Cardiac septum (tissue), 1 donor: ENCODE measurements at regions not wholly inside any gene's neighbourhood (a gene's known extent, or its start where the extent isn't known, plus 50 kb on each side); places are given as distances from the start of the nearest gene placed in this dataset.
"Not testable (repeated sequence)": the region's sequence is repeated elsewhere in the genome, so short reads cannot be mapped to it uniquely, and the experiment has no call there.

Source experiments
- DNase-seq: peaks from one replicate; pipeline ENCODE4 v3.0.0-alpha.2; 2020; ENCODE audit warnings: low spot score
- intact Hi-C: fragments of 100-400 bp; cut with DNase I; formaldehyde crosslinking; loops from one replicate; pipeline ENCODE4 v1.14.0; 2022
- donor health status: DM: no; HTN: no; CAD: no.

GRCh38 chr20:30484009-30484748, 773.3 kb upstream of the DEFB115 start:
- intact Hi-C loops, result no loop called here
- peak; percentile 66 for DNase-seq

DNA sequence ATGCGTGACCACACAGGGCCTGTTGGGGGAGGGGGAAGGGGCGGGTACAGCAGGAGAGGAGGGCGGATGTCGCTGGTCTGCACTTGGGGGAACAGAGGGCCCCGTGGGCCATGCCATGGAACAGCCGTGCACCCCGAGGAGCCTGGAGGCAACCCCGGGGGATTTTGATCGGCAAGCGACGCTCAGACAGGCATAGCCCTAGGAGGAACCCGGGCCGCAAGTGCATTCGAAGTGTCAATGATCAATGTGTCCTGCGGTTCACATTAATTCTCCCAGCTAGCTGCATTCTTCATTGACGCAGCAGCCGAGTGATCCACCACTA, 772.8 kb upstream of the DEFB115 start:
- intact Hi-C loops, result no loop called here
- DNase-seq, result peak; percentile 70

GRCh38 chr20:30485331-30486102, 771.9 kb upstream of the DEFB115 start:
- intact Hi-C loops, result no loop called here
- peak; percentile 63 for DNase-seq

DNA sequence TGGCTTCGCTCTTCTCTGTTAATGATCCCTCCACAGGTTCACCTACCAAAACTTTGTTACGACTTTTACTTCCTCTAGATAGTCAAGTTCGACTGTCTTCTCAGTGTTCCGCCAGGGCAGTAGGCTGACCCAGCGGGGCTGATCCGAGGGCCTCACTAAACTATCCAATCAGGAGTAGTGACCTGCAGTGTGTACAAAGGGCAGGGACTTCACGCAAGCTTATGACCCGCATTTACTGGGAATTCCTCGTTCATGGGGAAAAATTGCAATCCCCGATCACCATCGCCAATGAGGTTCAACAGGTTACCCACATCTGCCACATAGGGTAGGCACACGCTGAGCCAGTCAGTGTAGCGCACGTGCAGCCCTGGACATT, 771.4 kb upstream of the DEFB115 start:
- intact Hi-C loops, result no loop called here
- DNase-seq, result no peak

- DNase-seq, result peak; percentile 55
- intact Hi-C loops, result not testable (repeated sequence)
Observed at GRCh38 chr20:30487461-30487860, 770.0 kb upstream of the DEFB115 start.

GRCh38 chr20:30487947-30488926, 769.2 kb upstream of the DEFB115 start:
- intact Hi-C loops, result no loop called here
- peak; percentile 73 for DNase-seq

DNA sequence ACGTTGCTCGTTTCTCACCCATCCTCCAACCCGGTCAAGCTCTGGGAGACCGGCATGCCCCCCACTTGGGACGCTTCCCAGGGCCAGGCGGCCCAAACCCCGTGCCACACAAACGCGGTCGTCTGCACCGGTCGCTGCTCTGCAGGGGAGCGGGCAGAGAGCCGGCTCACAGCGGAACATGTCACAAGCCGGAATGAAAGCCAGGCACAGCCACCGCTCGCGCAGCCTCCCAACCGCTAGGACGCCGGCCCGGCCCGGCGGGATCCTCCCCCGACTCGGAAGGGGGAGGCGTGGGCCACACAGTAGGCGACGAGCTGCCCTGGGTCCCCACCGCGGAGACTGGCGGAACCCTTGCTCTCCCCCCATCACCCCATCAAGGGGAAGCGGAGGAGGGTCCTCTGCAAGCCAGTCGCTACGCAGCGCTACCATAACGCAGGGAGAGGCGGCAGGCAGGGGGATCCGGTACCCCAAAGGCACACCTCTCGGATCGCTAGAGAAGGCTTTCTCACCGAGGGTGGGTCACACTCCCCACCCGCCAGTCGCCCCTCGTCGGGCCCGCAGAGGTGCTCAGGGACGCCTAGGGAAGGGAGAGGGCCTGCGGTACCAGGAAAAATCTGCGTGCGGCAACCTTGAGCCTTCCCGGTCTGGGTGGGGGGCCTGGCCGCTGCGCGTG, 768.4 kb upstream of the DEFB115 start:
- DNase-seq, result peak; percentile 71
- intact Hi-C loops, result no loop called here

- DNase-seq, result peak; percentile 70
- intact Hi-C loops, result no loop called here
Observed at GRCh38 chr20:30489614-30490003, 767.9 kb upstream of the DEFB115 start.

- DNase-seq, result peak; percentile 39
- intact Hi-C loops, result no loop called here
Observed at GRCh38 chr20:30491016-30491415, 766.4 kb upstream of the DEFB115 start.

- DNase-seq, result peak; percentile 54
- intact Hi-C loops, result not testable (repeated sequence)
Observed at GRCh38 chr20:30496656-30497055, 760.8 kb upstream of the DEFB115 start.

GRCh38 chr20:30497191-30497590, 760.3 kb upstream of the DEFB115 start:
- intact Hi-C loops, DNase-seq: not testable (repeated sequence)

GRCh38 chr20:30499123-30499522, 758.3 kb upstream of the DEFB115 start:
- intact Hi-C loops, result no loop called here
- DNase-seq, result no peak

GRCh38 chr20:30499716-30500446, 757.6 kb upstream of the DEFB115 start:
- DNase-seq, intact Hi-C loops: not testable (repeated sequence)

DNA sequence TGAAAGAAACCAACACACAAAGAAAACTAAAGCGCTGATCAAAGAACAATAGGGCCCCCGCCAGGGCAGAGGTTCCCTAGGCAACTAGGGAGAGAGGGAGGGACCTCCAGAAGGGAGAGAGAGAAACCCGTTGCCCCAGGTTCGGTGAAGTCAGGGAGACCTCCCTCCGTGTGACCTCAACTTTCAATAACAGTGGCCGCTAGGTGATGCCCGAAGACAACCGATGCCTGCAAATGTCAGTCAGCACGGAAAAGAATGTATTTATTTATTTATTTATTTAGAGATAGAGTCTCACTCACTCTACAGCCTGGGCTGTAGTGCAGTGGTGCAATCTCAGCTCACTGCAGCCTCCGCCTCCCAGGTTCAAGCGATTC, 757.0 kb upstream of the DEFB115 start:
- DNase-seq, result peak; percentile 43
- intact Hi-C loops, result not testable (repeated sequence)

DNA sequence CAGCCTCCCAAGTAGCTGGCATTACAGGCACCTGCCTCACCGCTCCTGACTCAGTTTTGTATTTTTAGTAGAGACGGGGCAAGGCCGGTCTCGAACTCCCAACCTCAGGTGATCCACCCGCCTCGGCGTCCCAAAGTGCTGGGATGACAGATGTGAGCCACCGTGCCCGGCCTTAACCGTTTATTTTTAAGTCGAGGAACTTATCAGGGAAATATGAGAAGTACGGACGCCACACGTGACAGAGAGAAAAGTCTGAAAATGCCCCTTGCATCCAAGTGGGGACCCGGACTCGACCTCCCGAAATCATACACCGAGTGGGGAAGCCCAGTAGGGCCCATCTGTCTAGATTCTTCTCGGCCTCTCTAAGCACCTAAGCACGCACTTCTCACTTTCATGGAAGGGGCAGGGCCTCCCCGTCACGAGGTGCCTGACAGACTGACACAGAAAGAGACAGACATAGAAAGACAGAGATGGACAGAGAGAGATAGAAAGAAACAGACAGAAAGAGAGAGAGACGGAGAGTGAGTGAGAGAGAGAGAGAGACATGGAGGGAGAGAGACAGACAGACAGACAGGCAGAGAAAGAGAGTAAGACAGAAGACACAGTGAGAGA, 756.5 kb upstream of the DEFB115 start:
- intact Hi-C loops, result no loop called here
- peak; percentile 26 for DNase-seq

- intact Hi-C loops, result no loop called here
- DNase-seq, result no peak
Observed at GRCh38 chr20:30502670-30503069, 754.8 kb upstream of the DEFB115 start.

- intact Hi-C loops, DNase-seq: not testable (repeated sequence)
Observed at GRCh38 chr20:30503204-30503603, 754.3 kb upstream of the DEFB115 start.

GRCh38 chr20:30503992-30504570, 753.4 kb upstream of the DEFB115 start:
- DNase-seq, result no peak
- intact Hi-C loops, result no loop called here
